ENCODE measurements at regions not wholly inside any gene's neighbourhood (a gene's known extent, or its start where the extent isn't known, plus 50 kb on each side); places are given as distances from the start of the nearest gene placed in this dataset.

- TF ChIP-seq TAF1 (IDR thresholded peaks at IDR 0.05; ENCODE audit: borderline replicate concordance, insufficient read depth, low read length) = no peak
- TF ChIP-seq POLR2AphosphoS5 (IDR thresholded peaks at IDR 0.05; ENCODE audit: low read depth, low read length) = no peak
Measured at GRCh38 chr13:100961186-100961585, 286.6 kb upstream of the TMTC4 start.

GRCh38 chr13:100958831-100959230, 284.2 kb upstream of the TMTC4 start:
- TF ChIP-seq POLR2AphosphoS5 (IDR thresholded peaks at IDR 0.05; ENCODE audit: low read depth, low read length) (no peak), FOXP2 (optimal IDR thresholded peaks at IDR 0.05; ENCODE audit: borderline replicate concordance, extremely low read depth, extremely low read length, insufficient read depth) (no peak), SIN3A (IDR thresholded peaks at IDR 0.05; ENCODE audit: borderline replicate concordance, insufficient read depth, low read length) (no peak), REST (IDR thresholded peaks at IDR 0.05; ENCODE audit: insufficient read depth in 1 of 2, low read depth in 2 of 2, low read length in 2 of 2) (no peak)

GRCh38 chr13:100957741-100958140, 283.1 kb upstream of the TMTC4 start:
- TF ChIP-seq FOXP2 (optimal IDR thresholded peaks at IDR 0.05; ENCODE audit: borderline replicate concordance, extremely low read depth, extremely low read length, insufficient read depth) = no peak
- TF ChIP-seq REST (IDR thresholded peaks at IDR 0.05; ENCODE audit: insufficient read depth in 1 of 2, low read depth in 2 of 2, low read length in 2 of 2) = no peak
- no peak for TF ChIP-seq TAF1 (IDR thresholded peaks at IDR 0.05; ENCODE audit: borderline replicate concordance, insufficient read depth, low read length)
- TF ChIP-seq POLR2AphosphoS5 (IDR thresholded peaks at IDR 0.05; ENCODE audit: low read depth, low read length) = no peak
- no peak for TF ChIP-seq SIN3A (IDR thresholded peaks at IDR 0.05; ENCODE audit: borderline replicate concordance, insufficient read depth, low read length)

GRCh38 chr13:100954430-100955305, 280.1 kb upstream of the TMTC4 start:
- TF ChIP-seq POLR2AphosphoS5 (IDR thresholded peaks at IDR 0.05; ENCODE audit: low read depth, low read length) = no peak
- no peak for TF ChIP-seq REST (IDR thresholded peaks at IDR 0.05; ENCODE audit: insufficient read depth in 1 of 2, low read depth in 2 of 2, low read length in 2 of 2)
- TF ChIP-seq FOXP2 (optimal IDR thresholded peaks at IDR 0.05; ENCODE audit: borderline replicate concordance, extremely low read depth, extremely low read length, insufficient read depth) = no peak
- no peak for TF ChIP-seq TAF1 (IDR thresholded peaks at IDR 0.05; ENCODE audit: borderline replicate concordance, insufficient read depth, low read length)
- no peak for TF ChIP-seq SIN3A (IDR thresholded peaks at IDR 0.05; ENCODE audit: borderline replicate concordance, insufficient read depth, low read length)

- TF ChIP-seq POLR2AphosphoS5 (IDR thresholded peaks at IDR 0.05; ENCODE audit: low read depth, low read length) (no peak), REST (IDR thresholded peaks at IDR 0.05; ENCODE audit: insufficient read depth in 1 of 2, low read depth in 2 of 2, low read length in 2 of 2) (no peak), SIN3A (IDR thresholded peaks at IDR 0.05; ENCODE audit: borderline replicate concordance, insufficient read depth, low read length) (no peak), TAF1 (IDR thresholded peaks at IDR 0.05; ENCODE audit: borderline replicate concordance, insufficient read depth, low read length) (no peak), FOXP2 (optimal IDR thresholded peaks at IDR 0.05; ENCODE audit: borderline replicate concordance, extremely low read depth, extremely low read length, insufficient read depth) (no peak)
Measured at GRCh38 chr13:100951016-100951415, 276.4 kb upstream of the TMTC4 start.

All from PFSK-1 (cell line).